ENCODE measurements at regions not wholly inside any gene's neighbourhood (a gene's known extent, or its start where the extent isn't known, plus 50 kb on each side); places are given as distances from the start of the nearest gene placed in this dataset.
A peak's percentile ranks its signal among the peaks of the same experiment; 100 is the strongest.

- H3K9me3 ChIP-seq (ENCODE audit: control insufficient read depth, low read length), result no peaks in the 10 kb centered on the region
- no peaks in the 10 kb centered on the region for H3K27me3 ChIP-seq (ENCODE audit: control insufficient read depth, insufficient read depth, low read length, poor library complexity, severe bottlenecking)
- H3K27ac ChIP-seq (ENCODE audit: insufficient read depth, low read depth, low read length, poor library complexity, severe bottlenecking), result no peak overlapping the region
- H3K36me3 ChIP-seq (ENCODE audit: control insufficient read depth, insufficient read depth, low read length), result no peaks in the 10 kb centered on the region
- 54 to 73% methylated on average over 1 of the region's 1 CpG for WGBS, 2 experiments
- H3K4me1 ChIP-seq (ENCODE audit: control insufficient read depth, insufficient read depth, low read length), result no peaks in the 10 kb centered on the region
- H3K4me3 ChIP-seq (ENCODE audit: insufficient read depth, low read depth, low read length), result no peak overlapping the region
Measured at GRCh38 chr16:59220011-59220410, 485.9 kb upstream of the GOT2 start.

DNA sequence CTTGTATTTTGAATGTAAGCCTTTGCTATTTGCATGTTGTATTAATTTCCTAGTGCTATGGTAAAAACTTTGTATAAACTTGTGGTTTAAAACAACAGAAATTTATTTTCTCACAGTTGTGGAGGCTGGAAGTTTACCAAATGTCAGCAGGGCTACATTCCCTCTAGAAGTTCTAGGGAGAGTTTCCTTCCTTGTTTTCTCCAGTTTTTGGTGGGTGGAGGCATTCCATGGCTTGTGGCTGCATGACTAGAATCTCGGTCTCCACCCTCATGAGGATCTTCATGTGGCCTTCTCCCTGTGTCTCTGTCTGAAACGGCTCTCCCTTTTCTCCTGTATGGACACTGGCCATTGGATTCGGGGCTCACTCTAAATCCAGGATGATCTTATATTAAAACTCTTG lies 482.2 kb upstream of the GOT2 start:
- H3K27ac ChIP-seq (ENCODE audit: insufficient read depth, low read depth, low read length, poor library complexity, severe bottlenecking), result no peak overlapping the region
- no peaks in the 10 kb centered on the region for H3K27me3 ChIP-seq (ENCODE audit: control insufficient read depth, insufficient read depth, low read length, poor library complexity, severe bottlenecking)
- WGBS, 2 experiments, result 86 to 93% methylated on average over 3 of the region's 3 CpGs

DNA sequence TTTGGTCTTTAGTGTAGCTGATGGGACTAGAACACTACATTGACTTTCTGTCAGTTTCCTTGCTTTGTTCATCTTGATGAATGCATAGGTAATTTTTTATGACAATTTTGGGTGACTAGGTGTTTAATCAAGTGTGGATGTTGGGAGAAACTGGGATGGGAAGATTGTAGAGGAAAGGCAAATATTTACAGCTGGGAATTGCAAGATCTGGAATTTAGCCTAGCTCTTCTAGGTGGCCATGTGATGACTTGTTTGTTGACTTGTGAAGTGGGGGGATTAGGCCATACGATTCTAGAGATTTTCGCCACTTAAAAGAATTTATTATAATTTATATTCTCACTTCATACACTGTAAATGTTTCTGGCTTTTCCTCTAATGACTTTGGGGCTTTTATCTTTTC lies 480.3 kb upstream of the GOT2 start:
- no peaks in the 10 kb centered on the region for H3K9me3 ChIP-seq (ENCODE audit: control insufficient read depth, low read length)
- H3K27ac ChIP-seq (ENCODE audit: insufficient read depth, low read depth, low read length, poor library complexity, severe bottlenecking), result no peak overlapping the region
- no peaks in the 10 kb centered on the region for H3K36me3 ChIP-seq (ENCODE audit: control insufficient read depth, insufficient read depth, low read length)
- H3K4me3 ChIP-seq (ENCODE audit: insufficient read depth, low read depth, low read length), result no peak overlapping the region
- no peaks in the 10 kb centered on the region for H3K27me3 ChIP-seq (ENCODE audit: control insufficient read depth, insufficient read depth, low read length, poor library complexity, severe bottlenecking)
- peaks cover 10% of the 10 kb centered on the region for H3K4me1 ChIP-seq (ENCODE audit: control insufficient read depth, insufficient read depth, low read length)
- 79% methylated on average over 2 of the region's 2 CpGs; no CpG with 5 or more reads in 1 of the 2 experiments for WGBS, 2 experiments

More for the DNA sequence above, 482.2 kb upstream of the GOT2 start:
- Histone ChIP-seq H3K36me3 (ENCODE audit: control insufficient read depth, insufficient read depth, low read length) (no peaks in the 10 kb centered on the region), H3K9me3 (ENCODE audit: control insufficient read depth, low read length) (no peaks in the 10 kb centered on the region), H3K4me3 (ENCODE audit: insufficient read depth, low read depth, low read length) (no peak overlapping the region), H3K4me1 (ENCODE audit: control insufficient read depth, insufficient read depth, low read length) (peaks cover 3% of the 10 kb centered on the region)

DNA sequence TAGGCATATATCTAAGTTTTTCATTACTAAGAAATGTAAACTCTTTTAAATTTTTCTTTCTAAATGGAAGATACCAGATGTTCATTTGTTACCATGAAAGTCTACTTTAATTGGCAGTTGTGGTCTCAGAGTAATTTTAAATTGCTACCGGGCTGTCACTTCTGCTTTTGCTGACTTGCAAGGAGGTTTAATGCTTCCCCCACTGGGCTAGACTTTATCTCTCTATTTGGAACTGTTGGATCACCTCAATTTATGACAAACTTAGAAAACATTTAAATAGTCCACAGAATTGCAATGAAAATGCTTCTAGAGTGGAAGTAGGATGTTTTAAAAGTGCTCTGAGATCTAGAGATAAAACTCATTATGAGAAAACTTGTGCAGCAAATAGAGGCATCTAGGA lies 479.8 kb upstream of the GOT2 start:
- H3K4me1 ChIP-seq (ENCODE audit: control insufficient read depth, insufficient read depth, low read length), result peaks cover 10% of the 10 kb centered on the region
- H3K4me3 ChIP-seq (ENCODE audit: insufficient read depth, low read depth, low read length), result no peak overlapping the region
- 89% methylated on average over 1 of the region's 1 CpG for WGBS, 2 experiments
- H3K9me3 ChIP-seq (ENCODE audit: control insufficient read depth, low read length), result no peaks in the 10 kb centered on the region
- H3K36me3 ChIP-seq (ENCODE audit: control insufficient read depth, insufficient read depth, low read length), result no peaks in the 10 kb centered on the region
- no peaks in the 10 kb centered on the region for H3K27me3 ChIP-seq (ENCODE audit: control insufficient read depth, insufficient read depth, low read length, poor library complexity, severe bottlenecking)
- no peak overlapping the region for H3K27ac ChIP-seq (ENCODE audit: insufficient read depth, low read depth, low read length, poor library complexity, severe bottlenecking)

- Histone ChIP-seq H3K4me1 (ENCODE audit: control insufficient read depth, insufficient read depth, low read length) (peaks cover 10% of the 10 kb centered on the region), H3K36me3 (ENCODE audit: control insufficient read depth, insufficient read depth, low read length) (no peaks in the 10 kb centered on the region), H3K4me3 (ENCODE audit: insufficient read depth, low read depth, low read length) (no peak overlapping the region), H3K9me3 (ENCODE audit: control insufficient read depth, low read length) (no peaks in the 10 kb centered on the region), H3K27me3 (ENCODE audit: control insufficient read depth, insufficient read depth, low read length, poor library complexity, severe bottlenecking) (no peaks in the 10 kb centered on the region), H3K27ac (ENCODE audit: insufficient read depth, low read depth, low read length, poor library complexity, severe bottlenecking) (no peak overlapping the region)
- 91 to 100% methylated on average over 1 of the region's 1 CpG for WGBS, 2 experiments
Measured at GRCh38 chr16:59212492-59213024, 478.4 kb upstream of the GOT2 start.

DNA sequence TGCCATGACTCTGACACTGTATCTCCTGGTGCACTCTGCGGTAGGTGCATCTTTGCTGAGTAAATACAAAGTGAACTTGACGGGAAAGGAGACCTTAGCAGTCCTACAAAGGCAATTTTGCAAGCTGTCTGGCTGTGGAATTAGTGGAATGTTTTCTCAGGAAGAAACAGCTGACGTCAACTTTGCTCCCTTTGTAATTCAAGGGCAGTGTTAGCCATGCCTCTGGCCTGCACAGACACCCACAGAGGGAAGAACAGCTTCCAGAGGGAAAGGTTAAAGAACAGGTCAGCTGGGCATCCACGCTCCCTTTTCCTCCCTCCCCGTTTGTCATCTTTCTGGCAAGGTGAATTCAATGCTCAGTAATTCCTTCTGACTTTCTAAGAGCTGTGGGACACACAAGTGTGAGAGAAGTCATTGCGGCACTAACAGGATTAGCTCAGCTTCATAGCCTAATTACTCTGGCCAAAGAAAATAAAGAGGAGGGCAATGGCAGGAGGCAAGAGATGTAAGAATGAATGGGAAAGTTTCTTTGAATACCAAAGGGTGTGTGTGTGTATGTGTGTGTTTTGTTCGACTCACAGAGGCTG lies 476.9 kb upstream of the GOT2 start:
- peaks cover 10% of the 10 kb centered on the region for H3K4me1 ChIP-seq (ENCODE audit: control insufficient read depth, insufficient read depth, low read length)
- H3K27me3 ChIP-seq (ENCODE audit: control insufficient read depth, insufficient read depth, low read length, poor library complexity, severe bottlenecking), result no peaks in the 10 kb centered on the region
- WGBS, 2 experiments, result 17 to 19% methylated on average over 7 of the region's 7 CpGs
- no peak overlapping the region for H3K4me3 ChIP-seq (ENCODE audit: insufficient read depth, low read depth, low read length)
- H3K27ac ChIP-seq (ENCODE audit: insufficient read depth, low read depth, low read length, poor library complexity, severe bottlenecking), result peak overlapping the region; percentile 13
- H3K9me3 ChIP-seq (ENCODE audit: control insufficient read depth, low read length), result no peaks in the 10 kb centered on the region
- no peaks in the 10 kb centered on the region for H3K36me3 ChIP-seq (ENCODE audit: control insufficient read depth, insufficient read depth, low read length)

- Histone ChIP-seq H3K27ac (ENCODE audit: insufficient read depth, low read depth, low read length, poor library complexity, severe bottlenecking) (no peak overlapping the region), H3K4me1 (ENCODE audit: control insufficient read depth, insufficient read depth, low read length) (peaks cover 6% of the 10 kb centered on the region), H3K27me3 (ENCODE audit: control insufficient read depth, insufficient read depth, low read length, poor library complexity, severe bottlenecking) (no peaks in the 10 kb centered on the region), H3K36me3 (ENCODE audit: control insufficient read depth, insufficient read depth, low read length) (no peaks in the 10 kb centered on the region), H3K4me3 (ENCODE audit: insufficient read depth, low read depth, low read length) (no peak overlapping the region), H3K9me3 (ENCODE audit: control insufficient read depth, low read length) (no peaks in the 10 kb centered on the region)
- WGBS, 2 experiments, result 92 to 96% methylated on average over 4 of the region's 4 CpGs
Measured at GRCh38 chr16:59205403-59205802, 471.3 kb upstream of the GOT2 start.

DNA sequence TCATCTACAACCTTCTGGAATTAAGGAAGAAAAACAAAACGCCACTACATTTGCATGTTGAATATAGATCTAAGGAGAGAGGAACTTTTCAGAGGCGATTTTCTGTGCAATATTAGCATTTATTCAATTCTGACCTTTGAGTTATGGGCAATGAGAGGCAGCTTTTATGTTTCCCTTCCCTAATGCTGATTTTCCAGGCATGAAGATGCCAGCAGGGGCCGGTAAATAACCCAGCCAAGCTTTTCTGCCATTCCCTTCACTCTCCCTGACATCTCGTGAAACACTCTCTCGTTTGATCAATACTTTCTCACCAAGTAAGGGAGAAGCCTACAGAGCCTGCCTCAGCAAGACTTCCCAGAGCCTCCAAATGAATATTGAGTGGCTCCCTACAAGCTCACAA lies 470.5 kb upstream of the GOT2 start:
- Histone ChIP-seq H3K27ac (ENCODE audit: insufficient read depth, low read depth, low read length, poor library complexity, severe bottlenecking) (no peak overlapping the region), H3K27me3 (ENCODE audit: control insufficient read depth, insufficient read depth, low read length, poor library complexity, severe bottlenecking) (no peaks in the 10 kb centered on the region), H3K9me3 (ENCODE audit: control insufficient read depth, low read length) (no peaks in the 10 kb centered on the region), H3K4me3 (ENCODE audit: insufficient read depth, low read depth, low read length) (no peak overlapping the region), H3K36me3 (ENCODE audit: control insufficient read depth, insufficient read depth, low read length) (no peaks in the 10 kb centered on the region), H3K4me1 (ENCODE audit: control insufficient read depth, insufficient read depth, low read length) (peaks cover 6% of the 10 kb centered on the region)
- WGBS, 2 experiments, result 64 to 72% methylated on average over 5 of the region's 5 CpGs

GRCh38 chr16:59202233-59202862 lies 468.2 kb upstream of the GOT2 start:
- Histone ChIP-seq H3K27me3 (ENCODE audit: control insufficient read depth, insufficient read depth, low read length, poor library complexity, severe bottlenecking) (no peaks in the 10 kb centered on the region), H3K4me1 (ENCODE audit: control insufficient read depth, insufficient read depth, low read length) (peaks cover 6% of the 10 kb centered on the region), H3K4me3 (ENCODE audit: insufficient read depth, low read depth, low read length) (no peak overlapping the region), H3K36me3 (ENCODE audit: control insufficient read depth, insufficient read depth, low read length) (no peaks in the 10 kb centered on the region), H3K27ac (ENCODE audit: insufficient read depth, low read depth, low read length, poor library complexity, severe bottlenecking) (no peak overlapping the region), H3K9me3 (ENCODE audit: control insufficient read depth, low read length) (no peaks in the 10 kb centered on the region)
- 94 to 98% methylated on average over 4 to 5 of the region's 5 CpGs for WGBS, 2 experiments

DNA sequence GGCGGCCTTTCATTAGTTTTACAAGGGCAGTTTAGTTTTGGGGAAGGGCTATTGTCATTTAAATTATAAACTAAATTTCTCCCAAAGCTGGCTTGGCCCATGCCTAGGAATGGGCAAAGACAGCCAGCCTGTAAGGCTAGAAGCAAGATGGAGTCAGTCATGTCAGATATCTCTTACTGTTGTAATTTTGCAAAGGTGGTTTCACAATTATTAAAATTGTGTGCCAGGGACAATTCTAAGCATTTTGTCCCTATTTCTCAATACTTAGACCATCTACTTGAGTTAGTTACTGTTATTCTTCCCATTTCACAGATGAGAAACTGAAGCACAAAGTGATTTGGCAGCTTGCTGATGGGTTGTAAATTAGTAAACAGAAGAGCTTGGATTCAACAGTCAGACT lies 467.7 kb upstream of the GOT2 start:
- Histone ChIP-seq H3K4me3 (ENCODE audit: insufficient read depth, low read depth, low read length) (no peak overlapping the region), H3K9me3 (ENCODE audit: control insufficient read depth, low read length) (no peaks in the 10 kb centered on the region), H3K4me1 (ENCODE audit: control insufficient read depth, insufficient read depth, low read length) (peaks cover 6% of the 10 kb centered on the region), H3K27me3 (ENCODE audit: control insufficient read depth, insufficient read depth, low read length, poor library complexity, severe bottlenecking) (no peaks in the 10 kb centered on the region), H3K27ac (ENCODE audit: insufficient read depth, low read depth, low read length, poor library complexity, severe bottlenecking) (no peak overlapping the region), H3K36me3 (ENCODE audit: control insufficient read depth, insufficient read depth, low read length) (no peaks in the 10 kb centered on the region)
- no CpG with 5 or more reads among the region's 1 CpG for WGBS, 2 experiments
